HG03025 (cell line): ENCODE measurements at regions not wholly inside any gene's neighbourhood (a gene's known extent, or its start where the extent isn't known, plus 50 kb on each side); places are given as distances from the start of the nearest gene placed in this dataset.
A peak's percentile ranks its signal among the peaks of the same experiment; 100 is the strongest.

ENCODE experiments used
- ATAC-seq: cut with Tn5 transposase; IDR thresholded peaks from one replicate; pipeline ENCODE4 v1.9.1; 2021; ENCODE audit warnings: mild to moderate bottlenecking, moderate library complexity; ENCODE audit not compliant: unreplicated experiment, low FRiP score

GRCh38 chr5:124649491-124650146 is 96.8 kb downstream of the ZNF608 start:
- ATAC-seq: peak; percentile 75

GRCh38 chr5:124648902-124649467 is 97.5 kb downstream of the ZNF608 start:
- no peak for ATAC-seq

GRCh38 chr5:124647352-124647751 is 99.1 kb downstream of the ZNF608 start:
- ATAC-seq: no peak

- no peak for ATAC-seq
Measured at GRCh38 chr5:124645396-124645795, 101.0 kb downstream of the ZNF608 start.

- no peak for ATAC-seq
Measured at GRCh38 chr5:124644582-124644981, 101.9 kb downstream of the ZNF608 start.

- no peak for ATAC-seq
Measured at GRCh38 chr5:124644138-124644537, 102.3 kb downstream of the ZNF608 start.

GRCh38 chr5:124643336-124643735 is 103.1 kb downstream of the ZNF608 start:
- ATAC-seq: no peak

GRCh38 chr5:124642151-124642550 is 104.3 kb downstream of the ZNF608 start:
- peak; percentile 45 for ATAC-seq

GRCh38 chr5:124641154-124641792 is 105.2 kb downstream of the ZNF608 start:
- no peak for ATAC-seq

GRCh38 chr5:124639095-124639665 is 107.3 kb downstream of the ZNF608 start:
- ATAC-seq: no peak

GRCh38 chr5:124637011-124637410 is 109.4 kb downstream of the ZNF608 start:
- ATAC-seq: no peak

GRCh38 chr5:124634741-124635323 is 111.6 kb downstream of the ZNF608 start:
- no peak for ATAC-seq

- no peak for ATAC-seq
Measured at GRCh38 chr5:124634228-124634739, 112.2 kb downstream of the ZNF608 start.

- no peak for ATAC-seq
Measured at GRCh38 chr5:124633209-124633608, 113.2 kb downstream of the ZNF608 start.

GRCh38 chr5:124631874-124632550 is 114.4 kb downstream of the ZNF608 start:
- no peak for ATAC-seq

- ATAC-seq: peak; percentile 86
Measured at GRCh38 chr5:124630767-124631704, 115.4 kb downstream of the ZNF608 start.

- no peak for ATAC-seq
Measured at GRCh38 chr5:124628721-124629596, 117.5 kb downstream of the ZNF608 start.

- ATAC-seq: no peak
Measured at GRCh38 chr5:124627815-124628595, 118.4 kb downstream of the ZNF608 start.
